HFFc6 (cell line): ENCODE measurements at regions not wholly inside any gene's neighbourhood (a gene's known extent, or its start where the extent isn't known, plus 50 kb on each side); places are given as distances from the start of the nearest gene placed in this dataset.
A peak's percentile ranks its signal among the peaks of the same experiment; 100 is the strongest.

Experiments
- DNase-seq: peaks from one replicate; pipeline ENCODE4 v3.0.0-alpha.2; 2018
- H3K27ac Mint-ChIP-seq: 2 replicates; pipeline ENCODE4 v1.8.0; 2020; ENCODE audit warnings: mild to moderate bottlenecking, mixed read lengths
- H3K27me3 Mint-ChIP-seq: 2 replicates; pipeline ENCODE4 v1.8.0; 2021; ENCODE audit warnings: mild to moderate bottlenecking, moderate library complexity, mixed read lengths; ENCODE audit not compliant: insufficient read depth
- H3K36me3 Mint-ChIP-seq: 2 replicates; pipeline ENCODE4 v1.8.0; 2021; ENCODE audit warnings: low read depth, mixed read lengths
- H3K4me1 Mint-ChIP-seq: 2 replicates; pipeline ENCODE4 v1.8.0; 2020; ENCODE audit warnings: low read depth, mixed read lengths
- H3K4me3 Mint-ChIP-seq: 2 replicates; pipeline ENCODE4 v1.8.0; 2020; ENCODE audit warnings: mild to moderate bottlenecking, moderate library complexity, mixed read lengths
- H3K9me3 Mint-ChIP-seq: 2 replicates; pipeline ENCODE4 v1.8.0; 2020; ENCODE audit warnings: mild to moderate bottlenecking, mixed read lengths
- TF ChIP-seq, protein P1 (sequence below): fragments of 200-600 bp; sonication (generic); IDR thresholded peaks from 2 replicates; pipeline ENCODE4 v1.5.0; 2021; ENCODE audit warnings: antibody characterized with exemption, mild to moderate bottlenecking

DNA sequence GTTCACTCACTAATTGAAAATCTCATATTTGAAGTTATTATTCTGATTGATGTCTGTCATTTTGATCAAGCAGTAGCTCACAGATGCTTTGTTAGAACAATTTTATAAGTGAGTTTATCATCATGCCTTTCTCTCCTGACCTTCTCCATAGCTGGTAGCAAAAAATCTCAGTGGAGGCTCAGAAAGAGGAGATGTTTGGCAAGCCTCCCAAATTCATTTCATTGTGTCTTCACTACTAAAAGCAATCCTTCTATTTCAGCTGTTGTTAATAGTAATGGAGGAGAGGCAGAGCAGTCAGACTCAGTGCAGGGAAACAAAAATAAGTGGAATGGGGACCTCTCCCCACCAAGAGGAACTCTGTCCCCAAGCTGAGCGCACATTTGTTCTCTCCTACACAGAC lies 2127.8 kb upstream of the CELF4 start:
- Mint-ChIP-seq H3K27me3 (peaks cover 3% of the 10 kb centered on the region), H3K4me1 (no peaks in the 10 kb centered on the region), H3K36me3 (no peaks in the 10 kb centered on the region), H3K4me3 (no peak overlapping the region), H3K9me3 (no peaks in the 10 kb centered on the region), H3K27ac (no peak overlapping the region)
- TF ChIP-seq, protein P1, sequence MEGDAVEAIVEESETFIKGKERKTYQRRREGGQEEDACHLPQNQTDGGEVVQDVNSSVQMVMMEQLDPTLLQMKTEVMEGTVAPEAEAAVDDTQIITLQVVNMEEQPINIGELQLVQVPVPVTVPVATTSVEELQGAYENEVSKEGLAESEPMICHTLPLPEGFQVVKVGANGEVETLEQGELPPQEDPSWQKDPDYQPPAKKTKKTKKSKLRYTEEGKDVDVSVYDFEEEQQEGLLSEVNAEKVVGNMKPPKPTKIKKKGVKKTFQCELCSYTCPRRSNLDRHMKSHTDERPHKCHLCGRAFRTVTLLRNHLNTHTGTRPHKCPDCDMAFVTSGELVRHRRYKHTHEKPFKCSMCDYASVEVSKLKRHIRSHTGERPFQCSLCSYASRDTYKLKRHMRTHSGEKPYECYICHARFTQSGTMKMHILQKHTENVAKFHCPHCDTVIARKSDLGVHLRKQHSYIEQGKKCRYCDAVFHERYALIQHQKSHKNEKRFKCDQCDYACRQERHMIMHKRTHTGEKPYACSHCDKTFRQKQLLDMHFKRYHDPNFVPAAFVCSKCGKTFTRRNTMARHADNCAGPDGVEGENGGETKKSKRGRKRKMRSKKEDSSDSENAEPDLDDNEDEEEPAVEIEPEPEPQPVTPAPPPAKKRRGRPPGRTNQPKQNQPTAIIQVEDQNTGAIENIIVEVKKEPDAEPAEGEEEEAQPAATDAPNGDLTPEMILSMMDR, result no peak
- no peak for DNase-seq

DNA sequence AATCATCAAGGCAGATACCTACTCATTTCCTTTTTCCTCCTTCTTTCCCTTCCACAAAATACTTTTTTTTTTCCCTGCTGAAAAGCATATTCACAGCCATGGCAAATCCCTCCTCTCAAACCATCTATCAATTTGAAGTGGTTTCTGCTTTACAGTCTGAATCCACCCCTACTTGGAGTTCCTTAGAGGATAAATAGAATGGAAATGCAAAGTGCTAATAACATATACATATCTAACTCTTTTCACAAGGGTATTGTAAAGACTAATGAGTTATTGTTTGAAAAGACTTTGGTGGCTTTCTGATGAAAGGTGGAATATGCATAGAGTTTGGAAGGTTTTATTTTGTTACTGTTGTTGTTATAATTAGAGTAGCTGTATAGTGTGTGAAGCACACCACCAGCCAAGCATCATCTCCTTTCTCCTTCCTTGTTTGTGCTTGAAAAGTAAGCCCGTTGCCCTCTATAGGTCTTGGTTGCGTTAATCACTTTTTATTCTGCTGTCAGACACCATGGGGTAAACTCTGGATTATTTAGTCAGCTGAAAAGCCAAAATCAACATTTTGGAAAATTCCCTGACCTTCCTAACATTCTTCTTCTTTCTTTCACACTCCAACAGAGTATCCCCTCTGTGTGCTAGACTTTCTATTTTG lies 2126.9 kb upstream of the CELF4 start:
- H3K4me1 Mint-ChIP-seq, result no peaks in the 10 kb centered on the region
- TF ChIP-seq, protein P1, result no peak
- H3K27ac Mint-ChIP-seq, result no peak overlapping the region
- no peak overlapping the region for H3K4me3 Mint-ChIP-seq
- no peaks in the 10 kb centered on the region for H3K36me3 Mint-ChIP-seq
- DNase-seq, result no peak
- peaks cover 3% of the 10 kb centered on the region for H3K27me3 Mint-ChIP-seq
- H3K9me3 Mint-ChIP-seq, result no peaks in the 10 kb centered on the region

DNA sequence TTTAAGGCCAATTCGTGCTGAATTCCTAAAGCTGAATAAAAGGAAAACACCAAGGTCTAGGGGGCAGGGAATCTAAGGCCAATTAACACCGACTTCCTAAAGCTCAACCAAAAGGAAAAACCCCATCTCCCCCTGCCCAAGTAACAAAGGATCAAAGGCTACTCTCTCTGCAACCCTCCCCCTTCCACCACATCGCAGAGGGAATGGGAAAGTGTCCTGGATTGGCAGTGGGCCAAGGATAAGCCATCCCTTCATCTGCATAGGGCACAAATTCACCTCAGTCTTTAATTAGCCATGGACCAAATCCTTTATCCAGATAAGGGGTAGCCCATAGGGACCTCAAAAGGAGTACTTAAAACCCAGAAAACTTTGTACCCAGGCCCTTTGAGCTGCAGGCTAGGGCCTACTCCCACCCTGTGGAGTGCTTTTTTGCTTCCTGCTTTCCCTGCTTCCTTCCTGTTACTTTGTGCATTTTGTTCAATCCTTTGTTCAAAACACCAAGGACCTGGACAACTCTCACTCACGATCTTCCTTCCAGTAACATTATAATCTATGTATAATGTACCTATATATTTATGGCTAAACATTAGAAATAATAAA lies 2119.8 kb upstream of the CELF4 start:
- TF ChIP-seq, protein P1, result no peak
- Mint-ChIP-seq H3K9me3 (no peaks in the 10 kb centered on the region), H3K4me1 (no peaks in the 10 kb centered on the region), H3K36me3 (no peaks in the 10 kb centered on the region), H3K27ac (no peak overlapping the region), H3K27me3 (no peaks in the 10 kb centered on the region; the same call in 1 of the 2 replicates), H3K4me3 (no peak overlapping the region)
- no peak for DNase-seq

DNA sequence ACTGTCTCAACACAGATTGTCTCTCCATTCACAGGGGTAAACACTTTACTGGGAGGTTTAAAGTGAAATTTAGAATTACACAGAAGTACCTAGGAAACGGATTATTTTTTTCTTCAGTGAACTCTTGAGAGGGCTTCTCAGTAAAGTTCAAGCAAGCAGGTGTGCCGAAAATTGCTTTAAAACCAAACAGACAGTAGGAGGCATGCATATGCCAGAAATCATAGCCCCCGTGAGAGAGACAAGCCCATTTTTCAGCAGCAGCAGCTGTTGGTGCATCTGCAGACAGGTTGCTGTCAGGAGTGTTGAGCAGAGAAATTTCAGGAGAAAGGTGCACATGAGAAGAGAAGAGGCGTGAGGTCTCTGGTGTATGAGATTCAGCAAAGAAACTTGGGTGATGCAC lies 2115.5 kb upstream of the CELF4 start:
- no peaks in the 10 kb centered on the region for H3K9me3 Mint-ChIP-seq
- H3K36me3 Mint-ChIP-seq, result no peaks in the 10 kb centered on the region
- no peaks in the 10 kb centered on the region for H3K4me1 Mint-ChIP-seq
- no peak overlapping the region for H3K4me3 Mint-ChIP-seq
- DNase-seq, result no peak
- no peak overlapping the region for H3K27ac Mint-ChIP-seq
- no peaks in the 10 kb centered on the region; the same call in 1 of the 2 replicates for H3K27me3 Mint-ChIP-seq
- TF ChIP-seq, protein P1, result no peak

DNA sequence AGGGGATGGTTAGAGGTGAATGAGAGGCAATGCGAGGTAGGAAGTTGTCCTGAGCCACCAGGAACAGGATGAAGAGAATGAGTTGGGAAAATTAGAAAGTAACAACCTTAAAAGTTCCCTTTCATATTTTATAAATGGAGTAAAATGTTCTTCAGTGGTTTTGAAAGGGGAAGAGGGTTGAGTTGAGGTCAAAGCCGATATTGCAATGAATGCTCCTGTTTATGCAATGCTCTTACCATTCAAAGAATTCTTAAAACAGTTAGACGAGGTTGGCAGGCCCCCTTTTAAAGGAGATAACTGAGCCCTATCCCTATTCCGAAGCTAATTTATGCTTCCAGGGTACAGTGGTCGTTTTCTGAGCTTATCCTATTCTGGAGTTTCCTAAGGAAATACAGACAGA lies 2110.3 kb upstream of the CELF4 start:
- H3K4me1 Mint-ChIP-seq, result peaks cover 11% of the 10 kb centered on the region
- H3K4me3 Mint-ChIP-seq, result no peak overlapping the region
- TF ChIP-seq, protein P1, result no peak
- no peaks in the 10 kb centered on the region for H3K36me3 Mint-ChIP-seq
- no peaks in the 10 kb centered on the region for H3K27me3 Mint-ChIP-seq
- no peaks in the 10 kb centered on the region for H3K9me3 Mint-ChIP-seq
- DNase-seq, result no peak
- peak overlapping the region; percentile 45; the same call in 1 of the 2 replicates for H3K27ac Mint-ChIP-seq
